Astrocyte (in vitro differentiated cells and primary cell): ENCODE measurements at regions not wholly inside any gene's neighbourhood (a gene's known extent, or its start where the extent isn't known, plus 50 kb on each side); places are given as distances from the start of the nearest gene placed in this dataset.

Experiments used
- EZH2 ChIP-seq: IDR thresholded peaks from 2 replicates; pipeline ENCODE4 v1.6.1; 2012; ENCODE audit warnings: mild to moderate bottlenecking, low read length, inconsistent platforms; ENCODE audit not compliant: insufficient read depth
- TF ChIP-seq, protein P1 (sequence below): IDR thresholded peaks from 2 replicates; pipeline ENCODE4 v1.5.1; 2011; ENCODE audit warnings: low read depth, mild to moderate bottlenecking, inconsistent platforms, low read length, moderate library complexity; ENCODE audit not compliant: insufficient read depth

DNA sequence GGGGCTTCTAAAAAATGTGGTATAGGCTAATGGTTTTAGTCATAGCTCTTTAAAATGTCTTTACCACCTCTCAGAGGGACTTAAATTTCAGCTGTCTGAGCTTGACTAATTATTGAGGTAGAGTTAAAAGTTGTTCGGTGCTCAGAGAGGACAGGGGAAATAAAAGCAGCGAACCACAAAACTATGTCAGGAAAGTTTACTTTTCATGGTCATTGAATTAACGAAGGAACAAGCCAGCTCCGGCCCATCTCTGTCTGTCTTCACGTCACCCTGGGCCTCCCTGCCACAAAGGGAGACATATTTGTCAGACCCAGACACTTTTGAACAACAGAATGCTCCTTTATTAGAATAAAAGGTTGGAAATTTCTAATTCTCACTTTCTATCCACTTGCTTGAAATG lies 98.8 kb upstream of the EFNA5 start:
- TF ChIP-seq, protein P1, sequence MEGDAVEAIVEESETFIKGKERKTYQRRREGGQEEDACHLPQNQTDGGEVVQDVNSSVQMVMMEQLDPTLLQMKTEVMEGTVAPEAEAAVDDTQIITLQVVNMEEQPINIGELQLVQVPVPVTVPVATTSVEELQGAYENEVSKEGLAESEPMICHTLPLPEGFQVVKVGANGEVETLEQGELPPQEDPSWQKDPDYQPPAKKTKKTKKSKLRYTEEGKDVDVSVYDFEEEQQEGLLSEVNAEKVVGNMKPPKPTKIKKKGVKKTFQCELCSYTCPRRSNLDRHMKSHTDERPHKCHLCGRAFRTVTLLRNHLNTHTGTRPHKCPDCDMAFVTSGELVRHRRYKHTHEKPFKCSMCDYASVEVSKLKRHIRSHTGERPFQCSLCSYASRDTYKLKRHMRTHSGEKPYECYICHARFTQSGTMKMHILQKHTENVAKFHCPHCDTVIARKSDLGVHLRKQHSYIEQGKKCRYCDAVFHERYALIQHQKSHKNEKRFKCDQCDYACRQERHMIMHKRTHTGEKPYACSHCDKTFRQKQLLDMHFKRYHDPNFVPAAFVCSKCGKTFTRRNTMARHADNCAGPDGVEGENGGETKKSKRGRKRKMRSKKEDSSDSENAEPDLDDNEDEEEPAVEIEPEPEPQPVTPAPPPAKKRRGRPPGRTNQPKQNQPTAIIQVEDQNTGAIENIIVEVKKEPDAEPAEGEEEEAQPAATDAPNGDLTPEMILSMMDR: no peak
- TF ChIP-seq EZH2: no peak
